HuH-7 (cell line): ENCODE measurements at regions not wholly inside any gene's neighbourhood (a gene's known extent, or its start where the extent isn't known, plus 50 kb on each side); places are given as distances from the start of the nearest gene placed in this dataset.
"Not testable (repeated sequence)": the region's sequence is repeated elsewhere in the genome, so short reads cannot be mapped to it uniquely, and the experiment has no call there.

Experiments
- DNase-seq: peaks from one replicate; pipeline ENCODE4 v3.0.0; 2011; ENCODE audit warnings: low spot score

DNA sequence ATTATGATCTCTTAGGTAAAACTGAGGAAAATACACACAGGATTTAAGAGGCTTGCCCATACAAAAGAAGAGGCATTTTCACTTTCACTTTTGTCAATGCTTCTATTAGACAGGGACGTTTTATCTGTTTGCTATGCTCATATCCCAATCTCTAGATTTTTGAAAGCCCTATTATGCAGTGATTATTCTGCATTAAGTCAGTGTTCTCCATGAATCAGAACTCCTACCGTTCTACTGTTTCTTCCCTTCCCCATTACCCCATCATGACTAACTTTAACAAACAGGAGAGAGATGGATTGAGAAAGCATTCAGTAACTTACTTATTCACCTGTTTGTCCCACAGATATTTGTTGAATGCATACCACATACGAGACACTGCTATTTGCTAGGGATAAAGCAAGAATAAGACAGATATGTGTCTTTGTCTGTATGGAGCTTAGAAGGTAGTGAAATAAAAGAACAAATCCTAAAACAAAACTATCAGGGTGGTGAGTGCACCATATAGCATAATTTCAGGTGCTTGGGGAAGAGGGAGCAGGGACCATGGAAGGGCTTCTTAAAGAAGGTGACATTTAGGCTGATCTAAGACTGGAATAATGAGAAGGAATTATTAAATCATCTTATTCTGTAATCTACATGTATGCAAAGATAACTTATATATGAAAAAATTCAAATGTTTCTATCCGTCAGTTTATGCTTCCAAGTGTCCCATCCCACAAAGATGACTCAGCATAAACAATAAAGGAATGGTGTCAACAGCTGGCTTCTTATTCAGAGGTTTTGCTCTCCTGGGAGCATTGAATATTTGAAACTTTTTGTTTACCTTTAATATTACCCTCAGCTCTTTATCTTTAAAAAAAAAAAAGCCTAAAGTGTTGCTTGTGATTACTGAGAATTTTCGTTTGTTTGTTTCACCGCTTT lies 328.1 kb downstream of the HINT1 start:
- no peak for DNase-seq

DNA sequence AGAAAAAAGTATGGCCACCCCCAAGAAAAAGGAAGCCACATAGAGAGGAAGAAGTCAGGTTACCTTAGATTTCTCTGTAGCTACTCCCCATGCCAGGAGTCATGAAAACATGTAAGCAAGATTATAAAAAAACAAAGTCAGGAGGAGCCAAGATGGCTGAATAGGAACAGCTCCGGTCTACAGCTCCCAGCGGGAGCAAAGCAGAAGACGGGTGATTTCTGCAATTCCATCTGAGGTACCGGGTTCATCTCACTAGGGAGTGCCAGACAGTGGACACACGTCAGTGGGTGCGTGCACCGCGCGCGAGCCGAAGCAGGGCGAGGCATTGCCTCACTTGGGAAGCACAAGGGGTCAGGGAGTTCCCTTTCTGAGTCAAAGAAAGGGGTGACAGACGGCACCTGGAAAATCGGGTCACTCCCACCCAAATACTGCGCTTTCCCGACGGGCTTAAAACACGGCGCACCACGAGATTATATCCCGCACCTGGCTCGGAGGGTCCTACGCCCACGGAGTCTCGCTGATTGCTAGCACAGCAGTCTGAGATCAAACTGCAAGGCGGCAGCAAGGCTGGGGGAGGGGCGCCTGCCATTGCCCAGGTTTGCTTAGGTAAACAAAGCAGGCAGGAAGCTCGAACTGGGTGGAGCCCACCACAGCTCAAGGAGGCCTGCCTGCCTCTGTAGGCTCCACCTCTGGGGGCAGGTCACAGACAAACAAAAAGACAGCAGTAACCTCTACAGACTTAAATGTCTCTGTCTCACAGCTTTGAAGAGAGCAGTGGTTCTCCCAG lies 347.3 kb downstream of the HINT1 start:
- DNase-seq = not testable (repeated sequence)

DNA sequence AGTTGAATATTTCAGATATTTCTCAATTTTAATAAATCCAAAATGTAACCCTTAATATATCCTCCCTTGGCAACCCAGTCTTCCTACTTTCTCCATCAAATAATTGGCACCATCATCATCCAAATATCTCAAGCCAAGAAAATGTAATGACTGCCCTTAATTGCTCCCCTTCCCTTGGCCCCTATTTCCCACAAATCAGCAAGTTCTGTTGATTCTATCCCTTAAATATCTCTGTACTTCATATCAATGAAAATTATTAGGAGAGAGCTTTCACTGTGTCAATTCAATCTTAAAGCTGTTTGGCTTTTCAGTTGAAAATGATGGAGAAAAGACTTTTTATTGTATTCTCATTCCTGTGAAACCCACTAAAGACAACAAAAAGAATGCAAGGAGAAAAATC lies 349.8 kb downstream of the HINT1 start:
- DNase-seq = no peak

DNA sequence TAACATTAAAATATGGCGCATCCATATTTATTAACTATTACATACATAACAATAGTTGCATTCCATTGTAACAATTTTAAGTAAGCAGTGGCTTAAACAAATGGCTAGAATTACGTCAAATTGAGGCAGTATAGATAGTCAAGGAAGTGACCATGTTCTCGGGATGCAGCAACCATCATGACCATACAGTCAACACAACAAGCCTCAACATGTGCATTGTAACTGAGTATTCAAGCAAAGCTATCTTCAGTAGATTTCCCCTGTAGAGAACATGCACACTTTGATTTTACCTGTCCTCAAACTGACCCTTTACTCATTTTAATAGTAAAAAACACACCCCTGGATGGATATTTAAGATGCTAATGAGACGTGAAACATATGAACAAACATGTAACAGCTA lies 356.4 kb downstream of the HINT1 start:
- no peak for DNase-seq

DNA sequence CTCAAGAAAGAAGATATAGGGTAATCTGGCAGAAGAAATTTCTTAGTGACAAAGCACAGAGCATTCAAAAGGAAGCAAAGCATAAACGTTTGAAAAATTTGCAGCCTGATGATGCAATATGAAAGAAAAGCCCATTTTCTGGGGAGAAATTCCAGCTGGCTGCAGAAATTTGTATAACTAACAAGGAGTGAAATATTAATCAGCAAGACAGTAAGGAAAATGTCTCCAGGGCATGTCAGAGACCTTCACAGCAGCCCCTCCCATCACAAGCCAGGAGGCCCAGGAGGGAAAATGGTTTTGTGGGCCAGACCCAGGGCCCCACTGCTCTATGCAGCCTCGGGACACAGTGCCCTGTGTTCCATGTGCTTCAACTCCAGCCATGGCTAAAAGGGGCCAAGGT lies 359.4 kb downstream of the HINT1 start:
- no peak for DNase-seq

DNA sequence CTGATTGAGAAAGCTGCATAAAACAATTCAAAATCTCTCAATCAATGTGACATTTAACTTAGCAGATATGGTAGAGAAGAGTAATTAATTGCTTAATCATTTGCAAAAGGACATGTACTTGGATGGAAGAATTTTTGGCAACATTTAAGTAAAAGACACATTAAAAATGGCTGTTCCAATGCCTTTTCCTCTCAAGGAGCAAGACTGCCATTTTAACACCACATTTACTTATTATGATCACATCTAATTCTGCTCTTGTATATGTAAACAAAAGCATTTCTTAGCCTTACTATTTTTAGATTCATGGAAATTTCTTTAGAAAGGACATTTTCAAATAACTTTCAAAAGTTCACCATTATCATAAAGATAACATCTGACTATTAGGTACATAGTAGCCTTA lies 360.0 kb downstream of the HINT1 start:
- no peak for DNase-seq

DNA sequence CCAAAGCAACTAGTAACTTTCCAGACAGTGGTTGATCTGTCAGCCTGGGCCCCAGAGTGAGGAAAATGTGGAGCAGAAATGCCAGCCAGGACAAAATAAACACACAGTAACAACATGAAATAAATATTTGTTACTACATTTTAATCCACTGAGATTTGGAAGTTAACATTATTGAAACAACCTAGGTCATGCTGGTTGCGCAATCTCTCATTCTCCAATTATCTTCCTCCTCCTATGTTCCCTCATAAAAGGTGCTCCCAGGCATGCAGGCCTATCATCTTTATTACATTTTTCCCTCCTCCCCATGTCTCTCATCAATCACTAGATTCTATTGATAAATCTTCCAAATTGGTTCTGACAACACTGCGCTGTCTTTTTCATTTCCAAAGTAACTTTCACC lies 363.1 kb downstream of the HINT1 start:
- no peak for DNase-seq

DNA sequence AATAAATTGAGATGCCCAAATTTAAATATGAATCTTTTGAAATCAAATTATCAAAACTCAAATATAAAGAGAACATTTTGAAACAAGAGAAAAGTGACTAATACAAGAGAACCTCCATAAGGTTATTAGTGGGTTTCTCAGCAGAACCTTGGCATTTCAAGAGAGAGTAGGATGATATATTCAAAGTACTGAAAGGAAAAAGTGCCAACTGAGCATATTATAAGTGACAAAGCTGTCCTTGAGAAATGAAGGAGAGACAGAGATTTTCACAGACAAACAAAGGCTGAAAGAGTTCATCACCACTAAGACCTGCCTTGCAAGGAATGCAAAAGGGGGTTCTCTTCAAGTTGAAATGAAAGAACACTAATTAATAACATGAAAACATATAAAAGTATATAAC lies 366.0 kb downstream of the HINT1 start:
- DNase-seq = no peak

DNA sequence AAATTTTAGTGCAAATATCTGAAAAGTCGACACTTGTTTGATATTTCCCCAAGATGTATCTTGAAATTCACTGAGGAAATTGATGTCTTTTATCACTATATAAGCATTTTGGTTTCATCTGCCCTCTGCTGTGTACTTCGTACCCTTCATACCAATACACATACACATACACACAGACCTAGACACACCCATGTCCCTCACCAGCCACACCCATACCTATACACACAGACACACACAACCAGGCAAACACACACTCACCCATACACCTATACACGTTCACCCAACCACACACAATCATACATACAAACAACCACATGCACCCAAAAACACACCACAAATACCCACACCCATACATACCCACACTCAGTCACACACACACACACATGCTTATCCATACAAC lies 367.8 kb downstream of the HINT1 start:
- no peak for DNase-seq

DNA sequence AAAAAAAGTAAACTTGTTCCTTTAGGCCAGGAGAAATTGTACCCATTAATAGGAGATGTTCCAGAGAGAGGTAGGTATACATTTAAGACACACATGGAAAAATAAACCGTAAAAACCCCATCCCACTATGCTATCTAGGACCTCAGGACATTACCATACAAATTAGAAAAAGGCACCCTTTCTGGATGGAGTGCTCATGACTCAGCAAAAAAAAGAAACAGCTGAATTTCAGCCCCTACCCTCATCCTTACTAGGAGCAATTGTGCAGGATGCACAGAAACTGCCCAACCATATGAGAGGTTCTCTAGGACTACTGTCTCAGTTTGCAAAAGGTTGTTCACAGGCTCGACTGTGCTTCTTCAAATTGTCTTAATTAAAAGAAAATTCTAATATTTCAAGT lies 368.2 kb downstream of the HINT1 start:
- no peak for DNase-seq

DNA sequence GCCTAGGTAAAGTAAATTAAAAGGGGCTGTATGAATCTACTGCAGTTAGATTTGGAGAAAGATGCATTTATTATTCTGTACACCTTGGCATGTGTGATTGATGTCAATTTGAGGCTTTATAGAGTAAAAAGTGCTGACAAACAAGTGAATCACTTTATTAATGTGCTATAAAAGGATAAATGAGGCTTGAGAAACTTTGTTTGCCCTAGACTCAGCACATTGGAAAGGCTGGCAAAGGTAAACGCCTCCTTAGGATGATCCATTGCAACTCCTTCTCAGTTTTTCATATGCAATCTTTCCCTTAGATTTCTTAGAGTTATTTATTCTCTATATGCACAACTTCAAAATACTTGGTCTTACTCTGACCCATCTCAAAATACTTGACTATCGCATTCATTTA lies 369.0 kb downstream of the HINT1 start:
- DNase-seq = no peak

DNA sequence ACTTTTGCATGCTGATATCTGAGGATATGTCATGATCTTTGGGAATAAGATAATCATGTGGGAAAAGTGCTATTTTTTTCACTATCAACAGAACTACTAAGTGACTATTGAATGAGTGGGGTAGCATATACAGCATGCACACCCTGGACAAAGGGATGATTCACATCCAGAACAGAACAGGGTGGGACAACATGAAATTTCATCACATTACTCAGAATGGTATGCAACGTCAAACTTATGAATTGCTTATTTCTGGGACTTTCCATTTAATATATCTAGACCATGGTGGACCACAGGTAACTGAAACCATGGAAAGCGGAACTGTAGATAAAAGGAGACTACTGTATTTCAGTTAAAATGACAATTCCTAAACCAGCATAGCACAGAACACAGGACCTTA lies 370.0 kb downstream of the HINT1 start:
- DNase-seq = no peak

DNA sequence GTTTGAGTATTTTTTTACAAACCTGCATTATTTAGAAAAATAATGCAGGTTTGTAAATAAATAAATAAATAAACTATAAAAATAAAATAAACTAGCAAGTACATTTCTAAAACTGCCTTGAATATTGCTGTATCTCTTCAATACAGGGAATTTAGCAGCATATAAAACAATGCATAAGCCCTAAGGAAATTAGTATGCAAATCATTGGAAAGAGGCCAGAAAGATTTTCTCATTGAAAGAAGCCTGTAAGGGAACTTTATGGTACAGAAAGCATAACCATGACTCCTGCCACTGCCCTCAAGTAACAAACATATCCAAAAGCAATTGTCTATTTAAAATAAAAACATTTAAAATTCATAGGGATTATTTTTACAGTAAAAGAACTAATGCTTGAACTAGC lies 387.3 kb downstream of the HINT1 start:
- DNase-seq = no peak

DNA sequence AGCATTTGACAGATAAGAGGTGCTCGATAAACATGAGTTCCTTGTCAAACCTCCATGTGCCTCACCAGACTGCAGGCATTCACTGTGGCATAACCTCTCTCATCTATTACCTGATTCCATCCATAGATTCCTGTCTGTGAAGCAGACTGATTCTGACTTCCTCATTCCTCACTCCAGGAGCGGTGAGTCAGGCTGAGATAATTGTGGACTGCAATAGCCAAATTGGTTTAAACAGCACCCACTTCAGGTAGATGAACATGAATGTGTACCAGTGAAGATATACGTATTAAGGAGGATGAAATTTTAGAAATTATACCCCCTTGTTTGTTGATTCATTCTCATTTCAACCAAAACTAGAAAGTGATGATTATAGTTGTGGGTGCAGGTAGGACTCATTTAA lies 391.2 kb downstream of the HINT1 start:
- DNase-seq = peak; percentile 5

DNA sequence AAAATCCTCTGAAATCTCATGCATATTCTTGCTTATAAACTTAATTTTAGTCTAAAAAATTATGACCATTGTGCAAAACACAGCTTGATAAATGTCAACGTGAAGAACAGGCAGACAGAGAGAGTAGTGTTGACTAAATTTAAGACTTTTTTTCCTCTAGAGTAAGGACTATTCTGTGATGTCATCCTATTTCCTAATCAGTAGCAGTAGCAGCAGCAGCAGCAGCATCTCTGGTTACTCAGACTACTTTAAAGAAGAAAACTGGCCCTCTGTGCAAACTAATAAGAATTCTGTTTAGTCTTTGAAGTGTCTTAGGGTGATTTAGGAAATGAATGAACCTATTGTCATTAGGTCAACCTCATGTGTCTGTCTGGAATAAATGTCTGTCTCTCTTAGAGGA lies 403.0 kb downstream of the HINT1 start:
- peak; percentile 2 for DNase-seq

DNA sequence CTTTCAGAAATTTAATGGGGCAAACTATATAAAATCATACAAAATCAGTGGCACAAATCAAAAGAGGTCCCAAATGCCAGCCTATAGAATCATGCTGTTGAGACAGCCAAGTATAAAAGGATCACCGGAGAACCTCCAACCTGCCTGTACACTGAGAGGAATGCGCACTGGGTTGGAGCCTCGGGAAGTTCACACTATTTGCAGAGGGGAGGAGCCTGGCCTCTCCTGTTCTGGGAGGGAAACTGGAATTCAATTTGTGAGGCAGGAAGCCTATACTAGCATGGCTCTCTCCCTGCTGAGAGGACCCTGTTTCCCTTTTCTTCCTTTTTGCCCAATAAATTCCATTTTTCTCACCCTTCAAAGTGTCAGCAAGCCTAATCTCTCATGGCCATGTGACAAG lies 406.0 kb downstream of the HINT1 start:
- DNase-seq = no peak

DNA sequence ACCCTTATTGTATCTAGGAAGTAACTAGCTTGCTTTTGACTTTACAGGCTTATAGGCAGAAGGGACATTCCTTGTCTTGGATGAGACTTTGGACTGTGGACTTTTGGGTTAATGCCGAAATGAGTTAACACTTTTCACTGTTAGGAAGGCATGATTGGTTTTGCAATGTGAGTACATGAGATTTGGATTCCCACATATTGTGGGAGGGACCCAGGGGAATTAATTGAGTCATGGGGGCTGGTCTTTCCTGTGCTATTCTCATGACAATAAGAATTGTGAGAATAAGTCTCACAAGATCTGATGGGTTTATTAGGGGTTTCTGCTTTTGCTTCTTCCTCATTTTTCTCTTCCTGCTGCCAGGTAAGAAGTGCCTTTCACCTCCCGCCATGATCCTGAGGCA lies 417.5 kb downstream of the HINT1 start:
- no peak for DNase-seq

DNA sequence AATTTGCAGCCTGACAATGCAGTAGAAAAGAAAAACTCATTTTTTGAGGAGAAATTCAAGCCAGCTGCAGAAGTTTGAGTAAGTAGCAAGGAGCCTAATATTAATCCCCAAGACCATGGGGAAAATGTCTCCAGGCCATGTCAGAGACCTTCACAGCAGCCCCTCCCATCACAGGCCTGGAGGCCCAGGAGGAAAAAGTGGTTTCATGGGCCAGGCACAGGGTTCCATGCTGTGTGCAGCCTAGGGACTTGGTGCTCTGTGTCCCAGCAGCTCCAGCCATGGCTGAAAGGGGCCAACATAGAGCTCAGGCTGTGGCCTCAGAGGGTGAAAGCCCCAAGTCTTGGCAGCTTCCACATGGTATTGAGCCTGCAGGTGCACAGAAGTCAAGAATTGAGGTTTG lies 418.4 kb downstream of the HINT1 start:
- not testable (repeated sequence) for DNase-seq

DNA sequence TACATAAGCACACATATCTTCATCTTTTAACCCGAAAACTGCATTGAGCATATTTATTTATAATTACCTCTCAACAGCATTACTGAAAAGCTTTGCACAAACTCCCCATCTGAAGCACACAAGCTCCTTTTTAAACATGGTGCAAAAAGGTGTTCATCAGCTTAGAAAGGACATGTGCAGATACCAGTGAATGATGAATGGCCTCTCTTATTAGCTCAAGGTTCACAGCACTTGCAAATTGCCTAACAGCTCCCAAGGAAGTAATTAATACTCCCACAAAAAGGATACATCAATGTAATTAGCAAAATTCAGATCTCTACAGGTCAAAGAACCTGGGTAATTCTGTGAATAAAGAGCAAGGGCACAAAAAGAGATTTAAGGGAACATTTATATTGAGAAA lies 422.0 kb downstream of the HINT1 start:
- DNase-seq = no peak

DNA sequence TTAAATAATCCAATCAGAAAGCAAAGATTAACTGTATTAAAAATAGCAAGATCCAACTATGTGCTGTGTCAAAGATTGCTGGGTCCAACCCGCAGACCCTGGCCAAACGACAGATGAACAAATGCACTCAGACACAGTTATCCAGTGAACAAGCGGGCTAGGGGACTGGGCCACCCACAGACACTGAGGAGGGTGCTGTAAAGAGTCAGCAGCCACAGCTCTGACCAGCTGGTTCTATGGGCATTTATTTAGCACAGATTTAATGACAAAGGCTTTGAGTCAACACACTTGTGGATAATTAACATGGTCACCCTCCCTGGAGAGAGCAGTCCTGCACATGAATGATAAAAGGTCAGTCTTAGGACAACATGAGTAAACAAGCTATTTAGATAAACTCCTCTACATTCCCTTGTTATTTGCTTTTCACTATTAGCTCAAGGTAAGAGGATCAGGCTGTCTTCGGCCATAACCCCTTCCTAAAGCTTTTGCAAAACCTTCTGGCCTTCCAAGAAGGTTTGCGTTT lies 424.9 kb downstream of the HINT1 start:
- no peak for DNase-seq

DNA sequence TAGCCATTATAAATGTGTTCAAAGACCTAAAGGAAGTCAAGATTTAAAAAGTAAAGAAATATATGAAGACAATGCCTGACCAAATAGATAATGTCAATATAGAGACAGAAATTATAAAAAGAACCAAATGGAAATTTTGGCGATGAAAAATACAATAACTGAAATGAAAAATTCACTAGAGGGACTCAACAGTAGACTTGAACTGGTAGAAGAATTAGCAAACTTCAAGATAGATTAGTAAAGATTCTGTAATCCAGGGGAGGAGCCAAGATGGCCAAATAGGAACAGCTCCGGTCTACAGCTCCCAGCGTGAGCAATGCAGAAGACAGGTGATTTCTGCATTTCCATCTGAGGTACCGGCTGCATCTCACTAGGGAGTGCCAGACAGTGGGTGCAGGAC lies 433.2 kb downstream of the HINT1 start:
- no peak for DNase-seq

DNA sequence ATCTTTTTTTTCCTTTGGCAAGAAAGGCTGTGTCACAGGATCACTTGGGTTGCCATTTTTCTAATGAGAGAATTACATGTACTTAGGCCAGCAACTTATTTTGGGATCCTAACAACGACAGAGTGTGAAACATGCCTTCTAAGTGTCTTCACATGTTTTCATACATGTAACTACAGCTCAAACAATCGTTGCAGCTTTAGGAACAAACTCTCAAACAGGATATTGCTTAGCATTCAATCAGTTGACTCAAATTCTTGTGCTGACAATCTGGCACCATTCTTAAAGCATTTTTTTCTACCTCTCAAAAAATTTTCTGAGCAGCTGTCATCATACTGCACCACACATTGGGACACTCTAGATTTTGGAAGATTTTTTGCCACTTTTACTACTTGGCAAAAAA lies 435.5 kb downstream of the HINT1 start:
- no peak for DNase-seq

DNA sequence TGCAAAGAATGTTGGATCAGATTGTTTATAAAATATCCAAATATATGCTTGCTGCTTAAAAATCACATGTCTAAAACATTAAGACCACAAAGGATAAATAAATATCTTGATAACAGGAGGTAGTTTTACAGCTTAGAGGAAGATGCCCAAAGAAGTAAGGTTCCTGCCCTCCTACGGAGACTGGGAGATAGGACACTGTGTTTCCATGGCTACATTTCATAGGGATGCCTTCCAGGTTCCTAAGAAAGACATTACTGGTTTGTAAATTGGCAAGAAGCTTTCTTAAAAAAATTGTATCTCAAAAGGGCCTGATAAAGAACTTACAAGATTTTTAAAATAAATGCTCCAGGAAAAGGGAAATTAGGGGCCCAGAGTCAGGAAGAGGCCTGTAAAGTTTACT lies 437.2 kb downstream of the HINT1 start:
- DNase-seq = no peak
